HG02938 (cell line): ENCODE measurements at regions not wholly inside any gene's neighbourhood (a gene's known extent, or its start where the extent isn't known, plus 50 kb on each side); places are given as distances from the start of the nearest gene placed in this dataset.

Experiments used
- ATAC-seq: cut with Tn5 transposase; IDR thresholded peaks from one replicate; pipeline ENCODE4 v1.9.1; 2021; ENCODE audit warnings: mild to moderate bottlenecking, moderate library complexity; ENCODE audit not compliant: unreplicated experiment

GRCh38 chr20:12353842-12354241 is 436.1 kb downstream of the BTBD3 start:
- ATAC-seq = no peak

- ATAC-seq = no peak
These were observed 437.0 kb downstream of the BTBD3 start for GRCh38 chr20:12354725-12355124.

- no peak for ATAC-seq
These were observed 437.5 kb downstream of the BTBD3 start for GRCh38 chr20:12355185-12355584.

- no peak for ATAC-seq
These were observed 440.4 kb downstream of the BTBD3 start for GRCh38 chr20:12358006-12358654.

GRCh38 chr20:12358655-12359009 is 440.9 kb downstream of the BTBD3 start:
- no peak for ATAC-seq

- ATAC-seq = no peak
These were observed 454.3 kb downstream of the BTBD3 start for GRCh38 chr20:12371990-12372389.

- no peak for ATAC-seq
These were observed 454.9 kb downstream of the BTBD3 start for GRCh38 chr20:12372557-12372956.

- no peak for ATAC-seq
These were observed 458.3 kb downstream of the BTBD3 start for GRCh38 chr20:12375967-12376366.

- ATAC-seq = no peak
These were observed 466.1 kb downstream of the BTBD3 start for GRCh38 chr20:12383821-12384220.

GRCh38 chr20:12386821-12387220 is 469.1 kb downstream of the BTBD3 start:
- no peak for ATAC-seq

GRCh38 chr20:12391099-12391498 is 473.4 kb downstream of the BTBD3 start:
- ATAC-seq = no peak

GRCh38 chr20:12394786-12395185 is 477.1 kb downstream of the BTBD3 start:
- ATAC-seq = no peak

GRCh38 chr20:12395353-12395752 is 477.7 kb downstream of the BTBD3 start:
- no peak for ATAC-seq

- ATAC-seq = no peak
These were observed 478.1 kb downstream of the BTBD3 start for GRCh38 chr20:12395760-12396159.

GRCh38 chr20:12399110-12399836 is 481.6 kb downstream of the BTBD3 start:
- ATAC-seq = no peak

- no peak for ATAC-seq
These were observed 487.2 kb downstream of the BTBD3 start for GRCh38 chr20:12404941-12405340.

- no peak for ATAC-seq
These were observed 489.3 kb downstream of the BTBD3 start for GRCh38 chr20:12406978-12407377.

- ATAC-seq = no peak
These were observed 491.8 kb downstream of the BTBD3 start for GRCh38 chr20:12409501-12409900.

- ATAC-seq = no peak
These were observed 493.1 kb downstream of the BTBD3 start for GRCh38 chr20:12410783-12411182.

- no peak for ATAC-seq
These were observed 493.7 kb downstream of the BTBD3 start for GRCh38 chr20:12411246-12411940.

GRCh38 chr20:12413116-12413515 is 495.4 kb downstream of the BTBD3 start:
- no peak for ATAC-seq
